HG02981 (cell line): ENCODE measurements at regions not wholly inside any gene's neighbourhood (a gene's known extent, or its start where the extent isn't known, plus 50 kb on each side); places are given as distances from the start of the nearest gene placed in this dataset.
A peak's percentile ranks its signal among the peaks of the same experiment; 100 is the strongest.

Experiments
- ATAC-seq: cut with Tn5 transposase; IDR thresholded peaks from one replicate; pipeline ENCODE4 v1.9.1; 2021; ENCODE audit warnings: mild to moderate bottlenecking, moderate library complexity; ENCODE audit not compliant: unreplicated experiment

- no peak for ATAC-seq
Observed at GRCh38 chr18:73923866-73924265, 223.8 kb downstream of the FBXO15 start.

- ATAC-seq, result no peak
Observed at GRCh38 chr18:73920033-73920432, 227.6 kb downstream of the FBXO15 start.

- ATAC-seq, result no peak
Observed at GRCh38 chr18:73918816-73919215, 228.8 kb downstream of the FBXO15 start.

GRCh38 chr18:73917046-73917445 is 230.6 kb downstream of the FBXO15 start:
- ATAC-seq, result no peak

- no peak for ATAC-seq
Observed at GRCh38 chr18:73913505-73913904, 234.1 kb downstream of the FBXO15 start.

GRCh38 chr18:73908323-73908722 is 239.3 kb downstream of the FBXO15 start:
- ATAC-seq, result no peak

- ATAC-seq, result no peak
Observed at GRCh38 chr18:73901566-73901965, 246.1 kb downstream of the FBXO15 start.

GRCh38 chr18:73901151-73901550 is 246.5 kb downstream of the FBXO15 start:
- no peak for ATAC-seq

GRCh38 chr18:73900106-73900835 is 247.4 kb downstream of the FBXO15 start:
- no peak for ATAC-seq

GRCh38 chr18:73897517-73897916 is 250.1 kb downstream of the FBXO15 start:
- ATAC-seq, result no peak

- ATAC-seq, result peak; percentile 47
Observed at GRCh38 chr18:73896685-73897084, 250.9 kb downstream of the FBXO15 start.

- no peak for ATAC-seq
Observed at GRCh38 chr18:73895701-73896100, 251.9 kb downstream of the FBXO15 start.

- no peak for ATAC-seq
Observed at GRCh38 chr18:73893880-73894279, 253.8 kb downstream of the FBXO15 start.

GRCh38 chr18:73891572-73892421 is 255.8 kb downstream of the FBXO15 start:
- no peak for ATAC-seq

GRCh38 chr18:73888565-73888964 is 259.1 kb downstream of the FBXO15 start:
- no peak for ATAC-seq

GRCh38 chr18:73887801-73888200 is 259.8 kb downstream of the FBXO15 start:
- no peak for ATAC-seq

- ATAC-seq, result no peak
Observed at GRCh38 chr18:73884868-73885267, 262.8 kb downstream of the FBXO15 start.

- no peak for ATAC-seq
Observed at GRCh38 chr18:73881396-73881917, 266.2 kb downstream of the FBXO15 start.

GRCh38 chr18:73880387-73880786 is 267.2 kb downstream of the FBXO15 start:
- no peak for ATAC-seq

- ATAC-seq, result no peak
Observed at GRCh38 chr18:73879766-73880165, 267.9 kb downstream of the FBXO15 start.

GRCh38 chr18:73879328-73879727 is 268.3 kb downstream of the FBXO15 start:
- no peak for ATAC-seq

- no peak for ATAC-seq
Observed at GRCh38 chr18:73869182-73869581, 278.5 kb downstream of the FBXO15 start.
